ENCODE measurements at regions not wholly inside any gene's neighbourhood (a gene's known extent, or its start where the extent isn't known, plus 50 kb on each side); places are given as distances from the start of the nearest gene placed in this dataset.

DNA sequence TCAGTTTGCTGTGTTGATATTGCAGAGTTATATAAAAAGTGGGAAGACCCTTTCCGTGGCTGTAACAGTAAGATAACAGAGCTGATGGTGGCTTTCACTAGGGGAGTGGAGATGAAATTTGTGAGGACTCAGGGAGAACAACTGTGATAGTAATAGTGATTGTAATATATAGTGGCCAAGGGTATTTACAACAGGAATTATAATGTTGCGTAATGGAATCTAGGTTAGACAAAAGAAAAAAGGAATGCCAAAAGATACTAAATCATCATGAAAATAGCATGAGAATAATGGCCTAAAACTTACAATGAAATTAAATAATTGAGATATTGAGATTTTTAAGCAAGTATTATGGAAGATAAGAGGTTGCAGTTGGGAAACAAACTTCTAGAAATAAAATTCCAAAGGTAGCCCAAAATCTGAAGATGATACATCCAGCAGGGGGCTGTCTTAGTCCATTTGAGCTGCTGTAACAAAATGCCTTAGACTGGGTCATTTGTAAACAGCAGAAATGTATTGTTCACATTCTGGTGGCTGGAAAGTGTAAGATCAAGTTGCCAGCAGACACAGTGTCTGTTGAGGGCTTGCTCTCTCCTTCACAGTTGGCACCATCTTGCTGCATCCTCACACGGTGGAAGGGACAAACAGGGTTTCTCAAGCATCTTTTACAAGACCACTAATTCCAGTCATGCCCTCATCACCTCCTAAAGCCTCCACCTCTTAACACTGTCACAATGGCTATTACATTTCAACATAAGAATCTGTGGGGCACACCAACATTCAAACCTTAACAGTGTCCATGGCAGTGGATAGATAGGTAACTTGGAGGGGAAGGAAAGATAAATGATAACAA lies 711.2 kb downstream of the MRPL39 start:
- no peak for TF ChIP-seq POLR2A (IDR thresholded peaks at IDR 0.05; ENCODE audit: low read depth, low read length)
- TF ChIP-seq, protein P1, sequence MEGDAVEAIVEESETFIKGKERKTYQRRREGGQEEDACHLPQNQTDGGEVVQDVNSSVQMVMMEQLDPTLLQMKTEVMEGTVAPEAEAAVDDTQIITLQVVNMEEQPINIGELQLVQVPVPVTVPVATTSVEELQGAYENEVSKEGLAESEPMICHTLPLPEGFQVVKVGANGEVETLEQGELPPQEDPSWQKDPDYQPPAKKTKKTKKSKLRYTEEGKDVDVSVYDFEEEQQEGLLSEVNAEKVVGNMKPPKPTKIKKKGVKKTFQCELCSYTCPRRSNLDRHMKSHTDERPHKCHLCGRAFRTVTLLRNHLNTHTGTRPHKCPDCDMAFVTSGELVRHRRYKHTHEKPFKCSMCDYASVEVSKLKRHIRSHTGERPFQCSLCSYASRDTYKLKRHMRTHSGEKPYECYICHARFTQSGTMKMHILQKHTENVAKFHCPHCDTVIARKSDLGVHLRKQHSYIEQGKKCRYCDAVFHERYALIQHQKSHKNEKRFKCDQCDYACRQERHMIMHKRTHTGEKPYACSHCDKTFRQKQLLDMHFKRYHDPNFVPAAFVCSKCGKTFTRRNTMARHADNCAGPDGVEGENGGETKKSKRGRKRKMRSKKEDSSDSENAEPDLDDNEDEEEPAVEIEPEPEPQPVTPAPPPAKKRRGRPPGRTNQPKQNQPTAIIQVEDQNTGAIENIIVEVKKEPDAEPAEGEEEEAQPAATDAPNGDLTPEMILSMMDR (conservative IDR thresholded peaks at IDR 0.05; ENCODE audit: low read depth, low read length) = peak; percentile 43
- TF ChIP-seq BHLHE40 (IDR thresholded peaks at IDR 0.05; ENCODE audit: low read depth, low read length) = no peak
- TF ChIP-seq, protein P2, sequence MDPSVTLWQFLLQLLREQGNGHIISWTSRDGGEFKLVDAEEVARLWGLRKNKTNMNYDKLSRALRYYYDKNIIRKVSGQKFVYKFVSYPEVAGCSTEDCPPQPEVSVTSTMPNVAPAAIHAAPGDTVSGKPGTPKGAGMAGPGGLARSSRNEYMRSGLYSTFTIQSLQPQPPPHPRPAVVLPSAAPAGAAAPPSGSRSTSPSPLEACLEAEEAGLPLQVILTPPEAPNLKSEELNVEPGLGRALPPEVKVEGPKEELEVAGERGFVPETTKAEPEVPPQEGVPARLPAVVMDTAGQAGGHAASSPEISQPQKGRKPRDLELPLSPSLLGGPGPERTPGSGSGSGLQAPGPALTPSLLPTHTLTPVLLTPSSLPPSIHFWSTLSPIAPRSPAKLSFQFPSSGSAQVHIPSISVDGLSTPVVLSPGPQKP (IDR thresholded peaks at IDR 0.05; ENCODE audit: borderline replicate concordance, low read depth, low read length) = no peak
- TF ChIP-seq MAFK (IDR thresholded peaks at IDR 0.05; ENCODE audit: low read depth, low read length) = no peak
- TF ChIP-seq RAD21 (IDR thresholded peaks at IDR 0.05; ENCODE audit: low read length) = peak; percentile 64
- TF ChIP-seq MAZ (IDR thresholded peaks at IDR 0.05; ENCODE audit: borderline replicate concordance, low read depth, low read length) = no peak
- no peak for TF ChIP-seq RFX5 (IDR thresholded peaks at IDR 0.05; ENCODE audit: low read depth, low read length)
- TF ChIP-seq MXI1 (IDR thresholded peaks at IDR 0.05; ENCODE audit: borderline replicate concordance, low read depth, low read length) = no peak
- no peak for TF ChIP-seq RCOR1 (IDR thresholded peaks at IDR 0.05; ENCODE audit: insufficient replicate concordance, low read length)
- TF ChIP-seq CEBPB (IDR thresholded peaks at IDR 0.05; ENCODE audit: low read depth, low read length) = peak; percentile 71
- no peak for TF ChIP-seq NFE2L2 (IDR thresholded peaks at IDR 0.05; ENCODE audit: low read depth, low read length)
- no peak for TF ChIP-seq FOS (IDR thresholded peaks at IDR 0.05; ENCODE audit: low read depth, low read length)

All from IMR-90 (cell line).